ENCODE measurements at regions not wholly inside any gene's neighbourhood (a gene's known extent, or its start where the extent isn't known, plus 50 kb on each side); places are given as distances from the start of the nearest gene placed in this dataset.

GRCh38 chr7:15866753-15867152 is 180.3 kb upstream of the MEOX2 start:
- H3K27ac ChIP-seq (ENCODE audit: low read depth in 1 of 2, low read length in 1 of 2) = no peak overlapping the region
- H3K4me1 ChIP-seq (ENCODE audit: control insufficient read depth in 5 of 5, insufficient read depth in 5 of 5, low read length in 5 of 5) = peaks cover 0 to 24% (median 6%) of the 10 kb centered on the region in 5 donors
- WGBS, 2 donors = 69 to 93% methylated on average over 1 of the region's 1 CpG
- no peaks in the 10 kb centered on the region for H3K27me3 ChIP-seq (ENCODE audit: control insufficient read depth in 3 of 3, insufficient read depth in 3 of 3, low read length in 2 of 3)
- no peaks in the 10 kb centered on the region for H3K9me3 ChIP-seq (ENCODE audit: control insufficient read depth in 4 of 4, insufficient read depth in 3 of 4, low read length in 3 of 4)
- H3K4me3 ChIP-seq = no peak overlapping the region
- no peak overlapping the region for H3K9ac ChIP-seq (ENCODE audit: insufficient read depth in 1 of 2, low read length in 2 of 2)
- TF ChIP-seq CTCF (IDR thresholded peaks at IDR 0.05; ENCODE audit: control extremely low read depth, extremely low read depth) = no peak
- ATAC-seq (ENCODE audit: insufficient read depth, low FRiP score) = no peak
- H3K36me3 ChIP-seq (ENCODE audit: control insufficient read depth in 4 of 4, insufficient read depth in 4 of 4, low read length in 4 of 4) = no peaks in the 10 kb centered on the region
- DNase-seq = no peak

- ATAC-seq (ENCODE audit: insufficient read depth, low FRiP score) (no peak), DNase-seq (no peak)
- no peaks in the 10 kb centered on the region for H3K36me3 ChIP-seq (ENCODE audit: control insufficient read depth in 4 of 4, insufficient read depth in 4 of 4, low read length in 4 of 4)
- no peaks in the 10 kb centered on the region for H3K27me3 ChIP-seq (ENCODE audit: control insufficient read depth in 3 of 3, insufficient read depth in 3 of 3, low read length in 2 of 3)
- H3K9ac ChIP-seq (ENCODE audit: insufficient read depth in 1 of 2, low read length in 2 of 2) = no peak overlapping the region
- H3K27ac ChIP-seq (ENCODE audit: low read depth in 1 of 2, low read length in 1 of 2) = no peak overlapping the region
- peaks cover 0 to 28% (median 6%) of the 10 kb centered on the region in 5 donors for H3K4me1 ChIP-seq (ENCODE audit: control insufficient read depth in 5 of 5, insufficient read depth in 5 of 5, low read length in 5 of 5)
- no peak for TF ChIP-seq CTCF (IDR thresholded peaks at IDR 0.05; ENCODE audit: control extremely low read depth, extremely low read depth)
- H3K4me3 ChIP-seq = no peak overlapping the region
- H3K9me3 ChIP-seq (ENCODE audit: control insufficient read depth in 4 of 4, insufficient read depth in 3 of 4, low read length in 3 of 4) = no peaks in the 10 kb centered on the region
- WGBS, 2 donors = 92 to 95% methylated on average over 2 of the region's 2 CpGs
Observed at GRCh38 chr7:15864626-15864991, 178.1 kb upstream of the MEOX2 start.

GRCh38 chr7:15863951-15864625 is 177.6 kb upstream of the MEOX2 start:
- ATAC-seq (ENCODE audit: insufficient read depth, low FRiP score) (no peak), DNase-seq (peak in 2 of 3 donors; percentile 26 to 41)
- Histone ChIP-seq H3K36me3 (ENCODE audit: control insufficient read depth in 4 of 4, insufficient read depth in 4 of 4, low read length in 4 of 4) (no peaks in the 10 kb centered on the region), H3K4me3 (no peak overlapping the region), H3K9me3 (ENCODE audit: control insufficient read depth in 4 of 4, insufficient read depth in 3 of 4, low read length in 3 of 4) (no peaks in the 10 kb centered on the region), H3K4me1 (ENCODE audit: control insufficient read depth in 5 of 5, insufficient read depth in 5 of 5, low read length in 5 of 5) (peaks cover 0 to 28% (median 6%) of the 10 kb centered on the region in 5 donors), H3K27ac (ENCODE audit: low read depth in 1 of 2, low read length in 1 of 2) (no peak overlapping the region), H3K9ac (ENCODE audit: insufficient read depth in 1 of 2, low read length in 2 of 2) (no peak overlapping the region), H3K27me3 (ENCODE audit: control insufficient read depth in 3 of 3, insufficient read depth in 3 of 3, low read length in 2 of 3) (no peaks in the 10 kb centered on the region)
- WGBS, 2 donors = 82 to 89% methylated on average over 4 of the region's 4 CpGs
- TF ChIP-seq CTCF (IDR thresholded peaks at IDR 0.05; ENCODE audit: control extremely low read depth, extremely low read depth) = no peak

- H3K4me1 ChIP-seq (ENCODE audit: control insufficient read depth in 5 of 5, insufficient read depth in 5 of 5, low read length in 5 of 5) = peaks cover 0 to 28% (median 6%) of the 10 kb centered on the region in 5 donors
- no peaks in the 10 kb centered on the region for H3K27me3 ChIP-seq (ENCODE audit: control insufficient read depth in 3 of 3, insufficient read depth in 3 of 3, low read length in 2 of 3)
- no peak for TF ChIP-seq CTCF (IDR thresholded peaks at IDR 0.05; ENCODE audit: control extremely low read depth, extremely low read depth)
- no peak overlapping the region for H3K9ac ChIP-seq (ENCODE audit: insufficient read depth in 1 of 2, low read length in 2 of 2)
- no peak overlapping the region for H3K4me3 ChIP-seq
- no peak for DNase-seq
- H3K27ac ChIP-seq (ENCODE audit: low read depth in 1 of 2, low read length in 1 of 2) = no peak overlapping the region
- no peak for ATAC-seq (ENCODE audit: insufficient read depth, low FRiP score)
- no peaks in the 10 kb centered on the region for H3K9me3 ChIP-seq (ENCODE audit: control insufficient read depth in 4 of 4, insufficient read depth in 3 of 4, low read length in 3 of 4)
- H3K36me3 ChIP-seq (ENCODE audit: control insufficient read depth in 4 of 4, insufficient read depth in 4 of 4, low read length in 4 of 4) = no peaks in the 10 kb centered on the region
Observed at GRCh38 chr7:15862781-15863165, 176.3 kb upstream of the MEOX2 start.
